PC-3 (cell line): ENCODE measurements at regions not wholly inside any gene's neighbourhood (a gene's known extent, or its start where the extent isn't known, plus 50 kb on each side); places are given as distances from the start of the nearest gene placed in this dataset.

Experiments used
- ATAC-seq: fragments of 200-7000 bp; cut with Tn5 transposase; 2 replicates; pipeline ENCODE4 v1.9.1; 2020; ENCODE audit warnings: mild to moderate bottlenecking, moderate library complexity
- BruUV-seq: library from RNA; stranded (reverse); fragments of 400-500 nt; replicated peaks from 2 replicates; lab custom pipeline; 2021; lab: Mats Ljungman, UMichigan
- CTCF ChIA-PET: fragments of 300-600 bp; sonication (Branson Sonifier 250); formaldehyde crosslinking; loops from one replicate; lab custom pipeline; 2022; ENCODE audit warnings: antibody characterized with exemption; lab: Charles Lee
- POLR2A ChIA-PET: fragments of 300-600 bp; sonication (Branson Sonifier 250); formaldehyde crosslinking; loops from one replicate; lab custom pipeline; 2022; ENCODE audit warnings: antibody characterized with exemption; ENCODE audit not compliant: unreplicated experiment; lab: Charles Lee
- DNase-seq: peaks from one replicate; pipeline ENCODE4 v3.0.0-alpha.2; 2015
- H2AFZ ChIP-seq: fragments of 300-600 bp; sonication (generic); 2 replicates; pipeline ENCODE4 v1.6.0; 2016; ENCODE audit warnings: antibody characterized with exemption, low read length
- H3F3A ChIP-seq: fragments of 300-600 bp; sonication (generic); one replicate; pipeline ENCODE4 v1.6.0; 2017; ENCODE audit warnings: antibody characterized with exemption, low read length, control low read depth, mild to moderate bottlenecking; ENCODE audit not compliant: unreplicated experiment
- H3K27ac ChIP-seq: fragments of 300-600 bp; sonication (generic); 2 replicates; pipeline ENCODE4 v1.5.1; 2016; ENCODE audit warnings: mild to moderate bottlenecking, low read length
- H3K27me3 ChIP-seq: fragments of 300-600 bp; sonication (generic); 2 replicates; pipeline ENCODE4 v1.6.1; 2016; ENCODE audit warnings: low read length, mixed read lengths
- H3K36me3 ChIP-seq: fragments of 300-600 bp; sonication (generic); 2 replicates; pipeline ENCODE4 v1.6.1; 2016; ENCODE audit warnings: low read depth, mixed run types, low read length, mixed read lengths
- H3K4me1 ChIP-seq: fragments of 300-600 bp; sonication (generic); 2 replicates; pipeline ENCODE4 v1.5.1; 2016; ENCODE audit warnings: low read length; ENCODE audit not compliant: insufficient read depth
- H3K4me2 ChIP-seq: fragments of 300-600 bp; sonication (generic); 2 replicates; pipeline ENCODE4 v1.6.0; 2016; ENCODE audit warnings: low read length
- H3K4me3 ChIP-seq: fragments of 300-600 bp; sonication (generic); 2 replicates; pipeline ENCODE4 v1.5.1; 2016; ENCODE audit warnings: mild to moderate bottlenecking, low read length, mixed read lengths
- H3K79me2 ChIP-seq: fragments of 300-600 bp; sonication (generic); 2 replicates; pipeline ENCODE4 v1.6.1; 2017; ENCODE audit warnings: low read length, mixed read lengths
- H3K9ac ChIP-seq: fragments of 300-600 bp; sonication (generic); 2 replicates; pipeline ENCODE4 v1.6.0; 2016; ENCODE audit warnings: mild to moderate bottlenecking, low read length
- H3K9me2 ChIP-seq: fragments of 300-600 bp; sonication (generic); replicated peaks from 2 replicates; pipeline ENCODE4 v1.6.1; 2016; ENCODE audit warnings: mixed run types, low read length, mixed read lengths
- H3K9me3 ChIP-seq: fragments of 300-600 bp; sonication (generic); 2 replicates; pipeline ENCODE4 v1.6.1; 2016; ENCODE audit warnings: low read length, mixed read lengths
- H4K20me1 ChIP-seq: fragments of 300-600 bp; sonication (generic); 2 replicates; pipeline ENCODE4 v1.6.1; 2016; ENCODE audit warnings: low read length, mixed read lengths
- CTCF ChIP-seq: fragments of 300-600 bp; sonication (generic); conservative IDR thresholded peaks from 2 replicates; pipeline ENCODE4 v1.5.1; 2017; ENCODE audit warnings: antibody characterized with exemption, low read depth, mild to moderate bottlenecking, low read length
- EZH2 ChIP-seq: fragments of 300-600 bp; sonication (generic); IDR thresholded peaks from one replicate; pipeline ENCODE4 v1.6.1; 2017; ENCODE audit warnings: antibody characterized with exemption, mild to moderate bottlenecking, low read length; ENCODE audit not compliant: unreplicated experiment
- EZH2phosphoT487 ChIP-seq: fragments of 300-600 bp; sonication (generic); IDR thresholded peaks from 2 replicates; pipeline ENCODE4 v1.6.1; 2018; ENCODE audit warnings: mild to moderate bottlenecking, antibody characterized with exemption, low read length, borderline replicate concordance
- intact Hi-C: fragments of 100-400 bp; cut with micrococcal nuclease; formaldehyde crosslinking; loops from 2 replicates; pipeline ENCODE4 v1.9.0; 2023

GRCh38 chr2:204116159-204116792, 179.7 kb downstream of the ICOS start:
- DNase-seq (no peak), ATAC-seq (no peak)
- no peaks in the 10 kb centered on the region for H3K36me3 ChIP-seq
- H2AFZ ChIP-seq = no peak overlapping the region
- intact Hi-C loops = no loop called here
- H3F3A ChIP-seq = no peaks in the 10 kb centered on the region
- BruUV-seq = no TSS peak
- ChIA-PET CTCF (no interaction called here), POLR2A (no interaction called here)
- no peaks in the 10 kb centered on the region for H3K4me1 ChIP-seq
- no peaks in the 10 kb centered on the region for H3K79me2 ChIP-seq
- no peak for TF ChIP-seq EZH2phosphoT487
- no peak for TF ChIP-seq EZH2
- no peak for TF ChIP-seq CTCF
- H4K20me1 ChIP-seq = no peaks in the 10 kb centered on the region
- no peak overlapping the region for H3K9ac ChIP-seq
- no peaks in the 10 kb centered on the region for H3K9me2 ChIP-seq
- peaks cover 15% of the 10 kb centered on the region; the same call in 1 of the 2 replicates for H3K27me3 ChIP-seq
- H3K4me2 ChIP-seq = no peak overlapping the region
- H3K27ac ChIP-seq = no peak overlapping the region
- H3K9me3 ChIP-seq = no peaks in the 10 kb centered on the region
- no peak overlapping the region for H3K4me3 ChIP-seq

- H3K9ac ChIP-seq = no peak overlapping the region
- H3F3A ChIP-seq = no peaks in the 10 kb centered on the region
- ChIA-PET POLR2A (no interaction called here), CTCF (no interaction called here)
- H3K9me3 ChIP-seq = no peaks in the 10 kb centered on the region
- H3K36me3 ChIP-seq = no peaks in the 10 kb centered on the region
- H3K27me3 ChIP-seq = peaks cover 51% of the 10 kb centered on the region
- ATAC-seq (no peak), DNase-seq (no peak)
- H3K27ac ChIP-seq = no peak overlapping the region
- BruUV-seq = no TSS peak
- no peaks in the 10 kb centered on the region for H3K79me2 ChIP-seq
- no peaks in the 10 kb centered on the region for H3K9me2 ChIP-seq
- H4K20me1 ChIP-seq = no peaks in the 10 kb centered on the region
- H2AFZ ChIP-seq = no peak overlapping the region
- H3K4me2 ChIP-seq = no peak overlapping the region
- H3K4me1 ChIP-seq = no peaks in the 10 kb centered on the region
- intact Hi-C loops = no loop called here
- no peak overlapping the region for H3K4me3 ChIP-seq
- no peak for TF ChIP-seq EZH2
- TF ChIP-seq CTCF = no peak
- TF ChIP-seq EZH2phosphoT487 = no peak
These were observed 185.9 kb downstream of the ICOS start for GRCh38 chr2:204122425-204122824.

GRCh38 chr2:204124140-204124750, 187.7 kb downstream of the ICOS start:
- no peaks in the 10 kb centered on the region for H3K79me2 ChIP-seq
- intact Hi-C loops = no loop called here
- no peak overlapping the region for H3K9ac ChIP-seq
- no peaks in the 10 kb centered on the region for H3K9me2 ChIP-seq
- DNase-seq = no peak
- no peak for ATAC-seq
- no peak overlapping the region for H3K27ac ChIP-seq
- H3K4me1 ChIP-seq = no peaks in the 10 kb centered on the region
- no peak overlapping the region for H3K4me3 ChIP-seq
- no peak overlapping the region for H3K4me2 ChIP-seq
- no peaks in the 10 kb centered on the region for H3K9me3 ChIP-seq
- peaks cover 61% of the 10 kb centered on the region for H3K27me3 ChIP-seq
- no peaks in the 10 kb centered on the region for H3K36me3 ChIP-seq
- H3F3A ChIP-seq = no peaks in the 10 kb centered on the region
- BruUV-seq = no TSS peak
- no peaks in the 10 kb centered on the region for H4K20me1 ChIP-seq
- ChIA-PET CTCF (no interaction called here), POLR2A (no interaction called here)
- H2AFZ ChIP-seq = no peak overlapping the region
- no peak for TF ChIP-seq CTCF
- TF ChIP-seq EZH2phosphoT487 = no peak
- no peak for TF ChIP-seq EZH2
